NT2/D1 (cell line): ENCODE measurements at regions not wholly inside any gene's neighbourhood (a gene's known extent, or its start where the extent isn't known, plus 50 kb on each side); places are given as distances from the start of the nearest gene placed in this dataset.

Source experiments
- YY1 ChIP-seq: IDR thresholded peaks from 2 replicates; pipeline ENCODE4 v1.6.1; 2011; ENCODE audit not compliant: insufficient read length, insufficient read depth
- ZNF274 ChIP-seq: IDR thresholded peaks from 2 replicates; pipeline ENCODE4 v1.6.1; 2011; ENCODE audit warnings: mild to moderate bottlenecking, low read depth, low read length

DNA sequence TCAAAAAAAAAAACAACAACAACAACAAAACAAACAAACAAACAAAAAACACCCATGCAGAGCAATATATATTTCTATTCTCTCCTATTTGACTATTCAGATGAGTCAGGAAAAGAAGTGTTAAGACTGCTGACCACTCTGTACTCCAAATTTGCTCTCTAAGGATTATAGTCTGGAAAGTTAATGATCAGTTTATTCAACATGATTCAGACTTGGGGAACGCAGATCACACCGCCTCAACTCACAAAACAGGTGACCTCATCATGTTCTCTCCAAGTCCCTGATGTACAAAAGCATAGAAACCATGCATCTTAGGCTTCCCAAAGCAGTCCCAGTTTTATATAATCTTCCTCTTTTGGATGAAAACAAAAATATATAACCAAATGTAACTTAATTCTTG, 51.9 kb upstream of the PRRC2C start:
- no peak for TF ChIP-seq YY1
- no peak for TF ChIP-seq ZNF274
